ENCODE measurements at regions not wholly inside any gene's neighbourhood (a gene's known extent, or its start where the extent isn't known, plus 50 kb on each side); places are given as distances from the start of the nearest gene placed in this dataset.

- no peak for DNase-seq (ENCODE audit: low read depth in 2 of 2)
These were observed 313.4 kb downstream of the CDH26 start for GRCh38 chr20:60271597-60271996.

GRCh38 chr20:60272790-60273189, 314.6 kb downstream of the CDH26 start:
- no peak for DNase-seq (ENCODE audit: low read depth in 2 of 2)

DNA sequence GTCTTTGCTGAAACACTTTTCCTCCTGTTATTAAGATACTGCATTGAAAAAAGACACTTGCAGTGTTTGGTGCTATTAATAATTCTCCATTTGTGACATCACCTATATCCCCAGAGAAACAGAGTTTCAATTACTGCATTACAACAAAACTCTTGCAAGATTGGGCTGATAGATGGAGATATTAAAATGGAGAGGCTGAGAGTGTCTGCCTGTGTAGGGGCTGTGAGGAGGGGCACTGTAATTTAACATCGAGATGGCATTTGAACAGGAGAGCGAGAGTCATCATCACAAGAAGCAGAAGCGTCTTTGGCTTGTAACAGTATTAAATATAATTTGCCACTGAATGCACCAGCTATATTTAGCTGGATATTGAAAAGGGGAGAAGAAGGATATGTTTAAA, 316.5 kb downstream of the CDH26 start:
- no peak for DNase-seq (ENCODE audit: low read depth in 2 of 2)

DNA sequence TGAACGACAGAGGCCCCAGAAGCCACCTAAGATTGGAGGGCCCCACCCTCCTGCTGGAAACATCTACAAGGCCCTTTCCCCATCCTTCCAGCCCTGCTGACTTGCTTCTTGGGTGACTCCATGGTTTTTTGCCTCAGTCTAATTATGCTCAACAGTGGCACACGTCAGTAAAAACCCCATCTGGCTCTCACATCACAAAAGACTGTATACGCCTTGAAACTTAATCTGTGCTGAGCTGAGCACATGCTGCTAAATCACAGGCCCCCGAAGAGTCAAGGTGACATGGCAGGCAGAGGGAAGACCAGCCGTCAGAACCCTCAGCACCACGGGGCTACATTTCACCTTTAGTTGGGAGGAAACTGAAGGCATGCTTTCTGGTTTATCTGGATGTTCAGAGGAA, 323.1 kb downstream of the CDH26 start:
- no peak for DNase-seq (ENCODE audit: low read depth in 2 of 2)

- DNase-seq (ENCODE audit: low read depth in 2 of 2) = no peak
These were observed 325.1 kb downstream of the CDH26 start for GRCh38 chr20:60283281-60283680.

DNA sequence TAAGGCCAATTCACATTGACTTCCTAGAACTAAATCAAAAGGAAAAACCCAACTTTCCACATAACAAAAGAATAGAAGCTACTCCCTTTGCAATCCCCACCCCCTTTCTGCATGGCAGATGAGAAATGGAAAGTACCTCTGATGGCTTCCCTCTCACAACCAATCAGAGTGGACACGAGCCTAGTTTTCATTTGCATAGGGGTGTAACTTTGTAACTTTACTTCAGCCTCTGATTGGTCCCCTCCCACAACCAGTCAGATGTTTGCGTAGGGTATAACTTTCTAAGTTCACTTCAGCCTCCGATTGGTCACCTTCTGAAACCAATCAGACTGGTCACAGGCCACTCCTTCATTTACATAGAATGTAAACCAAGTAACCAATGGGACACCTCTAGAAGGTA, 328.5 kb downstream of the CDH26 start:
- no peak for DNase-seq (ENCODE audit: low read depth in 2 of 2)

DNA sequence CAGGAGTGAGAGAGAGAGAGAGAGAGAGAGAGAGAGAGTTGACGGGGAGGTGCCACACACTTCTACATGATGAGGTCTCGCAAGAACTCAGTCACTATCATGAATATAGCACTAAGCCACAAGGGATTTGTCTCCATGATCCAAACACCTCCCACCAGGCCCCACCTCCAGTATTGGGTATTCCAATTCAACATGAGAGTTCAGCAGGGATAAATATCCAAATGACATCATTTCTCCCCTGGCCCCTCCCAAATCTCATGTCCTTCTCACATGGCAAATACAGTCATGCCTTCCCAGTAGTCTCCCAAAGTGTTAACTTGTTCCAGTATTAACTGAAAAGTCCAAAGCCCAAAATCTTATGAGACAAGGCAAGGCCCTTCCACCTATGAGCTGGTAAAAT, 330.7 kb downstream of the CDH26 start:
- DNase-seq (ENCODE audit: low read depth in 2 of 2) = no peak

DNA sequence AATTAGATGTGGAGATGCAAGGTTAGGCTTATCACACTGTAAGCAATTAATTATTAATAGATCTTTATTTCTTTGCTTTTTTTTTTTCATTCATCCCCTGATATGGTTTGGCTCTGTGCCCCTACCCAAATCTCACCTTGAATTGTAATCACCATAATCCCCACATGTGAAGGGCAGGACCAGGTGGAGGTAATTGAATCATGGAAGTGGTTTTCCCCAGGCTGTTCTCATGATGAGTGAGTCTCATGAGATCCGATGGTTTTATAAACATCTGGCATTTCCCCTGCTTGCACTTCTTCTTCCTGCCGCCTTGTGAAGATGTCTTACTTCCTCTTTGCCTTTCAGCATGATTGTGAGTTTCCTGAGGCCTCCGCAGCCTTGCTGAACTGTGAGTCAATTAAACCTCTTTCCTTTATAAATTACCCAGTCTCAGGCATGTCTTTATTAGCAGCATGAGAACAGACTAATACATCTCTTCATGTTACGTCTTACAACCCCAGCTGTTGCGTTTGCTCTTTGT, 333.8 kb downstream of the CDH26 start:
- DNase-seq (ENCODE audit: low read depth in 2 of 2) = no peak

DNA sequence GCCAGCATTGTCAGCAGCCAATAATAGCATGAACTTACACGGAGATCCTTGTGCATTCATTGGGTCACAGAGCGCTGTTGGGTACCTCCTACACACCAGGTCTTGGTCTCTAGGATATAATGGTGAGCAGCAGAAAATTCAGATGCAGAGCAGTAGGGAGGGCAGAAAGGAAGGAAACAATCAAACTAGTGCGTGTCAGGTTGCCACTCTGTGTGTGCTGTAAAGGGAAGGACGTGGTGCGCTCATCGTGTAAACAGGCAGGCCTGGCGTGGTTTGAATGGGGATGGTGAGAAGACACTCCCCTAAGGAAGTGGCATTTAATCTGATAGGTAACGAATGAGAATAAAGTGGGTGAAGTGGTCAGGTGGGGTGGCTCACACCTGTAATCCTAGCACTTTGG, 336.4 kb downstream of the CDH26 start:
- DNase-seq (ENCODE audit: low read depth in 2 of 2) = no peak

DNA sequence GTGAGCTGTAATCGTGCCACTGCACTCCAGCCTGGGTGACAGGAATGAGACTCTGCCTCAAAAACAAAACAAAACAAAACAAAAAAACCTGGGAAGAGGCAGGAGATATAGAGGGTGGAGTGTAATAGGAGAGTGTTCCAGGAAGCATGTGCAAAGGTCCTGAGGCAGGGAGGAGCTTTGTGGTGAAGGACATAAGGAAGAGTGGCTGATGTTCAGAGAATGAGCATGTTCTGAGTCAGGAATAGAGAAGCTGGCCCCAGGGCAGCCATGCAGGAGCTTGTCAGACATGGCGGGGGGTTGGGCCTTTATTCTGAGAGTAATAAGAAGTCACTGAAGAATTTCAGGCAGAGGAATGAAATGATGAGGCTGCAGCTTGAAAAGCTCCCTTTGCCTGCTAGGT, 337.0 kb downstream of the CDH26 start:
- no peak for DNase-seq (ENCODE audit: low read depth in 2 of 2)

DNA sequence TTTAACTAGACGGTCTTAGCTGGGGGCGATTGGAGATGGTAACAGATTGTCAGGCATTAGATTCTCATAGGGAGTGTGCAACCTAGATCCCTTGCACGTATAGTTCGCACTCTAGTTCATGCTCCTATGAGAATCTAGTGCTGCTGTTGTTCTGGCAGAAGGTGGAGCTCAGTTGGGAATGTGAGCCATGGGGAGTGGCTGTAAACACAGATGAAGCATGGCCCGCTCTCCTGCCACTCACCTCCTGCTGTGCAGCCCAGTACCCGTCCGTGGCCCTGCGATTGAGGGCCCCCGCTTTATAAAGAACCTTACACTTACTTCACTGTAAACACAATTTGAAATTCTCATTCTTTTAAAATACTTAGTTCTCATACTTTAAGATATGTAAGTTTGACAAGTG, 339.4 kb downstream of the CDH26 start:
- DNase-seq (ENCODE audit: low read depth in 2 of 2) = no peak

GRCh38 chr20:60298647-60299046, 340.4 kb downstream of the CDH26 start:
- no peak for DNase-seq (ENCODE audit: low read depth in 2 of 2)

- DNase-seq (ENCODE audit: low read depth in 2 of 2) = no peak
These were observed 341.7 kb downstream of the CDH26 start for GRCh38 chr20:60299951-60300350.

- DNase-seq (ENCODE audit: low read depth in 2 of 2) = no peak
These were observed 342.2 kb downstream of the CDH26 start for GRCh38 chr20:60300374-60300773.

- no peak for DNase-seq (ENCODE audit: low read depth in 2 of 2)
These were observed 344.7 kb downstream of the CDH26 start for GRCh38 chr20:60302875-60303274.

DNA sequence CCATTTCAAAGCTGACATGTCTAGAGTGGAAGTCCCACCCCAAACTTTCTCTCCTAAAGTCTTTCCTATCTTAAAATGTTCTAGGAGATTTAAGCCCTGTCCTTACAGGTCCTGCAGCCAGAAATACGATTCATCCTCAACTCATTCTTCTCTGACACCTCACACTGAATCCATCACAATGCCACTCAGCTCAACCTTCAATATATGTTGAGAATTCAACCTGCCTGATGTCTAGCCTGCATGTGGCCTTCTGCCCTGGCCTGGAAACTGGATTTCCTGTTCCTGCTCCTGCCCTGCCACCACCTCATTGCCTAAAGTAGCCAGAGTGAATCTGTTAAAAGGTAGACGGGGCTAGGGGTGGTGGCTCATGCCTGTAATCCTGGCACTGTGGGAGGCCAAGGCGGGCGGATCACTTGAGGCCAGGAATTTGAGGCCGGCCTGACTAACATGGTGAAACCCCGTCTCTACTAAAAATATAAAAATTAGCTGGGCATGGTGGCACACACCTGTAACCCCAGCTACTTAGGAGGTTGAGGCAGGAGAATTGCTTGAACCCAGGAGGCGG, 345.9 kb downstream of the CDH26 start:
- no peak for DNase-seq (ENCODE audit: low read depth in 2 of 2)

- DNase-seq (ENCODE audit: low read depth in 2 of 2) = no peak
These were observed 346.7 kb downstream of the CDH26 start for GRCh38 chr20:60304931-60305330.

DNA sequence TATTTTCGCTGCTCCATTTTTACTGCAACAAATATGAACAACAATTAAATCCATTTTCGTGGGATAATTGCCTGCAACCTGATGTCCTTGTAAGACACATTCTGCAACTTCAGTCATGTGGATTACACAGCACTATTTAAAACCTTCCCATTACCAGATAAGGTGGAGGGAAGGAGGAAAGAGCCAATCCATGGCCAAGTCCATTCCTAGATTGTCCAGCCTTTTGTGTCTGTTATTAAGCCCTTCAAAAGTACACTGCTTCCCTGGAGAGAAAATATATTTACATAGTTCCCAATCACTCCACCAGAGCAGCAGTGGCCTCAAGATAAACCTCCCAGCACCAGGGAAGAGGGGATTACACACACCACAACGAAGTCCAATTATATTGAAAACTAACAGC, 347.9 kb downstream of the CDH26 start:
- no peak for DNase-seq (ENCODE audit: low read depth in 2 of 2)

GRCh38 chr20:60306551-60306950, 348.3 kb downstream of the CDH26 start:
- DNase-seq (ENCODE audit: low read depth in 2 of 2) = no peak

GRCh38 chr20:60310560-60311349, 352.5 kb downstream of the CDH26 start:
- no peak for DNase-seq (ENCODE audit: low read depth in 2 of 2)

DNA sequence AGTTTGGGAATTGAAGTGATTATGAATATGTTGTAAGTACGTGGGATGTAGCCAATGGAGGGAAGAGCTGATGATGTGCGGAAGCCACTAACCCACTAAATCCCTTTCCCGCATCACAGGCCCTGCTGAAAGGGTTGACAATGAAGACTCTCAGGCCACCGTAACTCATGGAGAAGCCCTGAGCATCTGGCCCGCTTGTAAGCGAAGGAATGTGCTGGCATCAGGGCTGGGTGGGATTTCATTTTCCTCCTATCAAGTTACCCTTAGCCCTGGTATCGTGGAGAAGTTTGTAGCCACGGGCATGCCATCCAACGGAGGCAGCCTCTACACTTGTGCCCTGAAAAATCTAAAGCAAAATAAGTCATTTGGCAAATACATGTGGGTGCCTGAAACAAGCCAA, 355.0 kb downstream of the CDH26 start:
- no peak for DNase-seq (ENCODE audit: low read depth in 2 of 2)

- DNase-seq (ENCODE audit: low read depth in 2 of 2) = no peak
These were observed 355.4 kb downstream of the CDH26 start for GRCh38 chr20:60313614-60314013.

- no peak for DNase-seq (ENCODE audit: low read depth in 2 of 2)
These were observed 356.5 kb downstream of the CDH26 start for GRCh38 chr20:60314727-60315126.
